ENCODE measurements at regions not wholly inside any gene's neighbourhood (a gene's known extent, or its start where the extent isn't known, plus 50 kb on each side); places are given as distances from the start of the nearest gene placed in this dataset.

GRCh38 chr13:104204177-104204576 is 1138.0 kb upstream of the SLC10A2 start:
- FAIRE-seq = no peak
- DNase-seq (ENCODE audit: low read depth in 1 of 2, low spot score in 2 of 2) = no peak
- Histone ChIP-seq H4K20me1 (replicated peaks in 1 of 2; ENCODE audit: control insufficient read depth in 1 of 2, insufficient read depth in 2 of 2, low read length in 2 of 2) (no peaks in the 10 kb centered on the region), H3K23ac (ENCODE audit: insufficient read length) (no peak overlapping the region), H3K4me2 (ENCODE audit: insufficient read depth in 1 of 2, low read depth in 2 of 2, low read length in 2 of 2) (no peak overlapping the region), H3K14ac (ENCODE audit: insufficient read length) (no peak overlapping the region), H3K4me1 (replicated peaks in 1 of 4; ENCODE audit: control insufficient read depth in 3 of 4, insufficient read depth in 4 of 4, low read length in 3 of 4) (peaks cover 0 to 3% (median 0%) of the 10 kb centered on the region in 4 experiments; a peak in 1 of 7 replicates), H2BK12ac (ENCODE audit: low read depth, low read length) (no peak overlapping the region), H3K79me2 (ENCODE audit: control insufficient read depth in 1 of 2, insufficient read depth in 2 of 2, low read length in 2 of 2) (no peaks in the 10 kb centered on the region), H2BK120ac (replicated peaks; ENCODE audit: low read depth, low read length) (no peak overlapping the region), H3K56ac (replicated peaks; ENCODE audit: insufficient read length, low read depth, low read length) (no peak overlapping the region), H2AFZ (ENCODE audit: low read length) (no peak overlapping the region), H3K18ac (ENCODE audit: extremely low read depth, low read length) (no peak overlapping the region), H4K5ac (ENCODE audit: insufficient read length, low read depth, low read length) (no peak overlapping the region), H2BK5ac (ENCODE audit: low read depth, low read length) (no peak overlapping the region), H4K8ac (ENCODE audit: extremely low read depth, insufficient read depth, low read length) (no peak overlapping the region), H4K91ac (replicated peaks; ENCODE audit: insufficient read length, low read length) (no peak overlapping the region), H3K36me3 (ENCODE audit: control insufficient read depth in 2 of 4, insufficient read depth in 4 of 4, low read length in 3 of 4) (no peaks in the 10 kb centered on the region), H3K4ac (replicated peaks; ENCODE audit: insufficient read length, low read depth, low read length) (no peak overlapping the region), H3K79me1 (ENCODE audit: low read depth, low read length) (no peaks in the 10 kb centered on the region), H3K27me3 (replicated peaks in 1 of 4; ENCODE audit: control insufficient read depth in 3 of 4, extremely low read depth in 1 of 4, insufficient read depth in 3 of 4, low read length in 3 of 4) (no peaks in the 10 kb centered on the region), H3K23me2 (ENCODE audit: low read depth, low read length) (no peaks in the 10 kb centered on the region), H2AK5ac (ENCODE audit: low read depth, low read length) (no peak overlapping the region), H2BK15ac (ENCODE audit: low read length) (no peak overlapping the region), H3K9ac (replicated peaks in 1 of 4; ENCODE audit: extremely low read depth in 1 of 4, low read depth in 3 of 4, low read length in 3 of 4) (no peak overlapping the region), H2BK20ac (ENCODE audit: low read length) (no peak overlapping the region), H3K4me3 (ENCODE audit: extremely low read depth in 1 of 4, insufficient read depth in 2 of 4, low read depth in 3 of 4, low read length in 4 of 4) (no peak overlapping the region), H3K27ac (ENCODE audit: low read depth, low read length) (no peak overlapping the region), H3K9me3 (ENCODE audit: insufficient read depth in 2 of 2, low read depth in 1 of 2, low read length in 1 of 2) (0 out of 4 replicates have a peak, but pooled peaks cover 0 to 3% of the 10 kb centered on the region in 2 experiments)
- CTCF ChIA-PET (ENCODE audit: partially characterized antibody) = interaction anchor here (0.6 to 1.1 kb wide), 6 partner anchors 10 to 370 kb away, joined by 3 to 5 read pairs (median 3); no protein-coding TSS in a partner anchor
- 92% methylated on average over 2 of the region's 2 CpGs; no CpG with 5 or more reads in 1 of the 2 experiments for WGBS, 2 experiments (ENCODE audit: extremely low coverage in 1 of 2, insufficient coverage in 1 of 2, insufficient read length in 1 of 2, insufficient replicate concordance in 2 of 2, low coverage in 1 of 2, low lambda C conversion rate in 2 of 2, missing lambda C conversion rate in 1 of 2)
- TF ChIP-seq, protein P1, sequence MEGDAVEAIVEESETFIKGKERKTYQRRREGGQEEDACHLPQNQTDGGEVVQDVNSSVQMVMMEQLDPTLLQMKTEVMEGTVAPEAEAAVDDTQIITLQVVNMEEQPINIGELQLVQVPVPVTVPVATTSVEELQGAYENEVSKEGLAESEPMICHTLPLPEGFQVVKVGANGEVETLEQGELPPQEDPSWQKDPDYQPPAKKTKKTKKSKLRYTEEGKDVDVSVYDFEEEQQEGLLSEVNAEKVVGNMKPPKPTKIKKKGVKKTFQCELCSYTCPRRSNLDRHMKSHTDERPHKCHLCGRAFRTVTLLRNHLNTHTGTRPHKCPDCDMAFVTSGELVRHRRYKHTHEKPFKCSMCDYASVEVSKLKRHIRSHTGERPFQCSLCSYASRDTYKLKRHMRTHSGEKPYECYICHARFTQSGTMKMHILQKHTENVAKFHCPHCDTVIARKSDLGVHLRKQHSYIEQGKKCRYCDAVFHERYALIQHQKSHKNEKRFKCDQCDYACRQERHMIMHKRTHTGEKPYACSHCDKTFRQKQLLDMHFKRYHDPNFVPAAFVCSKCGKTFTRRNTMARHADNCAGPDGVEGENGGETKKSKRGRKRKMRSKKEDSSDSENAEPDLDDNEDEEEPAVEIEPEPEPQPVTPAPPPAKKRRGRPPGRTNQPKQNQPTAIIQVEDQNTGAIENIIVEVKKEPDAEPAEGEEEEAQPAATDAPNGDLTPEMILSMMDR (IDR thresholded peaks at IDR 0.05; ENCODE audit: control extremely low read depth in 1 of 3, insufficient read depth in 1 of 3, low read depth in 1 of 3, low read length in 3 of 3) = peak in 1 of 3 experiments; percentile 24; a peak in 1 of 4 replicates
- TF ChIP-seq JUND (IDR thresholded peaks at IDR 0.05; ENCODE audit: low read length) = no peak
- POLR2A ChIA-PET (ENCODE audit: partially characterized antibody) = no interaction called here
